ENCODE measurements at regions not wholly inside any gene's neighbourhood (a gene's known extent, or its start where the extent isn't known, plus 50 kb on each side); places are given as distances from the start of the nearest gene placed in this dataset.
A peak's percentile ranks its signal among the peaks of the same experiment; 100 is the strongest.

DNA sequence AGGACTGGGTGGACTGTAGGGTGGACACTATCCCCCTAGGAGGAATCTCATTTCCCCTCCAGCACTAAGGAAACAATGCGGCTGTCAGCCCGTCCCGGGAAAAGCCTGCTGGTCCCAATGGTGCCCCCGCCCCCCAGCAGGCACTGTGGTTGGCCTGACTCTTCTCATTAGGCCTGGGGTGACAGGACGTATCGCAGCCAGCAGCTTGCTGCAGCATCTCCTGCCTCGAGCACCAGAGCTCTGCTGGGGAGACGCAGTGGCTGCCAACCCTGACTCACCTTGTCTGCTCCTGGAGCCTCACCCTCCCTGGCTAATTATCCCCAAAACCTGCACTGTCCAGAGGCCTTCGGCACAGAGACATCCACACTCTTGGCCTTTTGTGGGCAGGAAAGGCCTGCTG, 115.1 kb upstream of the GJB5 start:
- Histone ChIP-seq H3K9me3 (no peaks in the 10 kb centered on the region), H3K27me3 (peaks cover 3% of the 10 kb centered on the region), H3K4me3 (ENCODE audit: low read depth, low read length) (no peak overlapping the region), H3K4me1 (no peaks in the 10 kb centered on the region), H3K36me3 (no peaks in the 10 kb centered on the region)
- peak; percentile 12 for DNase-seq
- TF ChIP-seq, protein P1, sequence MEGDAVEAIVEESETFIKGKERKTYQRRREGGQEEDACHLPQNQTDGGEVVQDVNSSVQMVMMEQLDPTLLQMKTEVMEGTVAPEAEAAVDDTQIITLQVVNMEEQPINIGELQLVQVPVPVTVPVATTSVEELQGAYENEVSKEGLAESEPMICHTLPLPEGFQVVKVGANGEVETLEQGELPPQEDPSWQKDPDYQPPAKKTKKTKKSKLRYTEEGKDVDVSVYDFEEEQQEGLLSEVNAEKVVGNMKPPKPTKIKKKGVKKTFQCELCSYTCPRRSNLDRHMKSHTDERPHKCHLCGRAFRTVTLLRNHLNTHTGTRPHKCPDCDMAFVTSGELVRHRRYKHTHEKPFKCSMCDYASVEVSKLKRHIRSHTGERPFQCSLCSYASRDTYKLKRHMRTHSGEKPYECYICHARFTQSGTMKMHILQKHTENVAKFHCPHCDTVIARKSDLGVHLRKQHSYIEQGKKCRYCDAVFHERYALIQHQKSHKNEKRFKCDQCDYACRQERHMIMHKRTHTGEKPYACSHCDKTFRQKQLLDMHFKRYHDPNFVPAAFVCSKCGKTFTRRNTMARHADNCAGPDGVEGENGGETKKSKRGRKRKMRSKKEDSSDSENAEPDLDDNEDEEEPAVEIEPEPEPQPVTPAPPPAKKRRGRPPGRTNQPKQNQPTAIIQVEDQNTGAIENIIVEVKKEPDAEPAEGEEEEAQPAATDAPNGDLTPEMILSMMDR (IDR thresholded peaks at IDR 0.05; ENCODE audit: low read depth, low read length) = no peak

DNA sequence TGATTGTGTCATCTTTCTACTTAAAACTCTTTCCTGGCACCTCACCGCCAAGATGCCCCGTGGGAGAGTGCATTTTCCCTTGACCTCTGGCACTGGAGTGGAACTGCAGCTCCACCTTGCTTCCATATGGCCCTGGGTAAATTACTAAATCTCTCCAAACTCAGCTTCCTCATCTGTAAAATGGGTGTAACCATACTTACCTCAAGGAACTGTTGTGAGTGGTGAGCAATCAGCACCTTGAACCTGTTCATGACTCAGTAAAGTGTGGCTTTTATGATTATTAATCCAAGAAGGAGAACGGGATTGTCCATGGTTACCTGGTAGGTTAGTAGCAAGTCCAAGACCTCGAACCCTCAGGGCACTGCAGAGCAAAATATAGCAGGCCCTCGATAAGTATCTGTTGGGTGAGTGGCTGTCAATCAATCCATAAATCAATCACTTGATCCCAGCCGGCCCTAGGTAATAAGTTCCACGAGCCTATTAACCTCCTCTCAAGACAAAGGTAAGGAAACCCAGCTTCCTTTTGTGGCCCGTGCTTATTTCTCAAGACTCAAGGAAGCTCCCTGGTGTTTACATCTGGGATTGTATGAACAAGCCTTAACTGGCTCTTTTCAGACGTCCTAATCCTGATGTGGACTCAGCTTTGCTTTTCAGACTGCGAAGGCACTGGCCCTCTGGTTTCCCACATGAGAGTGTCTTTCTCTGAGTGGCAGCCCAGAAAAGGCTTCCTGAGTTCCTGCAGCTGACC, 114.0 kb upstream of the GJB5 start:
- H3K4me1 ChIP-seq = no peaks in the 10 kb centered on the region
- H3K9me3 ChIP-seq = no peaks in the 10 kb centered on the region
- TF ChIP-seq, protein P1 (IDR thresholded peaks at IDR 0.05; ENCODE audit: low read depth, low read length) = no peak
- H3K36me3 ChIP-seq = no peaks in the 10 kb centered on the region
- H3K4me3 ChIP-seq (ENCODE audit: low read depth, low read length) = no peak overlapping the region
- peaks cover 5% of the 10 kb centered on the region for H3K27me3 ChIP-seq
- DNase-seq = no peak

DNA sequence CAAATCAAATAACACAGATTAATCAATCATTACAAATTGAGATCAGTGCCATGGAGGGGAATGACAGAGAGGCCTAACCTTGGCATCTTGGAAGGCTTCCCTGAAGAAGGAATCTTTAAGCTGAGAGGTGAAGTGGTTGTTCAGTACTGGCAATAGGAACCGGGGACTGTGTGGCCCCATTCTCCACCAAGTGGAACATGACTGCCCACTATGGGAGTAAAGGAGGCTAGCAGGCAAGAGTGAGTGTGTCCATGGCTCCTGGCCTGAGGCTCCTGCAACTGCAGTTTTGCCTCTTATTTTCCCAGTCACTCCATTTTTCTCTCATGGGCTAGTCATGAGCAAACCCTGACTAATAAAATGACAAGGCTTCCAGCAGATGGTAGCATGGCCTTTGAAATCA, 112.2 kb upstream of the GJB5 start:
- no peak for DNase-seq
- TF ChIP-seq, protein P1 (IDR thresholded peaks at IDR 0.05; ENCODE audit: low read depth, low read length) = no peak
- H3K4me3 ChIP-seq (ENCODE audit: low read depth, low read length) = no peak overlapping the region
- no peaks in the 10 kb centered on the region for H3K36me3 ChIP-seq
- H3K9me3 ChIP-seq = no peaks in the 10 kb centered on the region
- H3K4me1 ChIP-seq = no peaks in the 10 kb centered on the region
- peaks cover 5% of the 10 kb centered on the region for H3K27me3 ChIP-seq

DNA sequence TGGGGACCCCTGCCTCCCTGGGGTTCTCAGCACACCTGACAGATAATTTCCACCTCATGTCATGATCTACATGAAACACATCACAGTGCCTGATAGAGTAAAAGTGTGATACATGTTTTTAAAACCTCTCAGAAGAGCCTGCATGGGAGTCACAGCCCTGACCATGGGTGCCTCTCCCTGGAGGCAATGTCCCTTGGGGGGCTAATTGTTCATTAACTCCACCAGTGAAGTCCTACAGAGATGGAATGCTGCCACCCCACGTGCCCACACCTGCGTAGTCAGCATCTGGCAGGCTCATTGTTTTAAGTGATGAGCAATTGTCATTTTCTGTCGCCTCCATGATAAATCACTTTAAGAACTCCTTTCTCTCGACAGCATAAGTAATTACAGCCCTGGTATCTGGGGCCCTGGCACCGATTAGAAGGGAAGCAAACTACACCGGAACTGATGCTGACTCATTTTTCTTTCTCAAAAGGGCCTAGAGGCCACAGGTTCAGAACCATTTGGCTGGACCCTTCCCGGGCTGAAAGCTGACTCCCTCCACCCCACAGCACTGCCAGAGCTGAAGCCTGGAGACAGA, 109.6 kb upstream of the GJB5 start:
- Histone ChIP-seq H3K27me3 (peaks cover 5% of the 10 kb centered on the region), H3K9me3 (no peaks in the 10 kb centered on the region), H3K4me3 (ENCODE audit: low read depth, low read length) (no peak overlapping the region), H3K4me1 (no peaks in the 10 kb centered on the region), H3K36me3 (no peaks in the 10 kb centered on the region)
- TF ChIP-seq, protein P1 (IDR thresholded peaks at IDR 0.05; ENCODE audit: low read depth, low read length) = no peak
- no peak for DNase-seq

DNA sequence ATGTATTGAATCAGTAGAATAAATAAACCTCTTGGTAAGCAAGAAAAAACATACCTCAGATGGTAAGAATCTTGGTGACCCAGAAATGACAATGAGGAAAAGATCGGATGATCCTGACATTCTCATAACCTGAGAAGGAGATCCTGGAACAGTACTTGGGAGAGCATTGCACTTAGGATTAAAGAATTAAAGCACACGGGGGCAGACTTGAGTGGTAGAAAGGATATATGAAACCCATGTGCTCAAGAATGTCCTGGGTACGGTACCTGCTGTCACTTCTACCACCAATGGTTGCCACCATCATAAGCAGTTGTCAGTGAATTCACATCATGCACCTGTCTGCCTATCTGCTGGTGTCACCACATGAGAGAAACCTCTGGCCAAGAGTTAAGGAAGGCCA, 108.9 kb upstream of the GJB5 start:
- TF ChIP-seq, protein P1 (IDR thresholded peaks at IDR 0.05; ENCODE audit: low read depth, low read length) = no peak
- H3K4me3 ChIP-seq (ENCODE audit: low read depth, low read length) = no peak overlapping the region
- H3K27me3 ChIP-seq = peaks cover 5% of the 10 kb centered on the region
- no peaks in the 10 kb centered on the region for H3K36me3 ChIP-seq
- H3K4me1 ChIP-seq = no peaks in the 10 kb centered on the region
- no peak for DNase-seq
- no peaks in the 10 kb centered on the region for H3K9me3 ChIP-seq

DNA sequence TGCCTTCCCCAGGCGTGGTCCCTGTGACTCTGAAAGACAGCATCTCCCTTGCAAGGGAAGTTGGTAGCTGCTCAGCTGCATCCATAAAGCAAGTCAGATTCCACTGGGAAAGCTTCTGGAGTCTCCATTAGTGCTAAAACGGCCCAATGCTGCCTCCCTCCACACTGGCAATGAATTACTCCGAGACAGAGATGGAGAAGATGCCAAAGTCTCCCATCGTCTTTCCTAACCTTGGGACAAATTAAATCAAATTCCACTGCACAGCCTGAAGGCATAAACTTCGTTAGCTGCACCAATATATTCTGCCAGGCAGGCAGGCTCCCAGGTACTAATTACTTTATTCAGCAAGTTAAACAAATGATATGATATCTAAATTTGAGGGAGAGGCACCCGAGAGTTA, 106.3 kb upstream of the GJB5 start:
- peaks cover 5% of the 10 kb centered on the region for H3K27me3 ChIP-seq
- TF ChIP-seq, protein P1 (IDR thresholded peaks at IDR 0.05; ENCODE audit: low read depth, low read length) = no peak
- no peaks in the 10 kb centered on the region for H3K36me3 ChIP-seq
- no peak overlapping the region for H3K4me3 ChIP-seq (ENCODE audit: low read depth, low read length)
- H3K9me3 ChIP-seq = no peaks in the 10 kb centered on the region
- no peaks in the 10 kb centered on the region for H3K4me1 ChIP-seq
- no peak for DNase-seq

Measured in BE2C (cell line).